RPMI7951 (cell line): ENCODE measurements at regions not wholly inside any gene's neighbourhood (a gene's known extent, or its start where the extent isn't known, plus 50 kb on each side); places are given as distances from the start of the nearest gene placed in this dataset.

Source experiments
- DNase-seq: peaks from one replicate; pipeline ENCODE4 v3.0.0-alpha.2; 2012; ENCODE audit warnings: low read depth

DNA sequence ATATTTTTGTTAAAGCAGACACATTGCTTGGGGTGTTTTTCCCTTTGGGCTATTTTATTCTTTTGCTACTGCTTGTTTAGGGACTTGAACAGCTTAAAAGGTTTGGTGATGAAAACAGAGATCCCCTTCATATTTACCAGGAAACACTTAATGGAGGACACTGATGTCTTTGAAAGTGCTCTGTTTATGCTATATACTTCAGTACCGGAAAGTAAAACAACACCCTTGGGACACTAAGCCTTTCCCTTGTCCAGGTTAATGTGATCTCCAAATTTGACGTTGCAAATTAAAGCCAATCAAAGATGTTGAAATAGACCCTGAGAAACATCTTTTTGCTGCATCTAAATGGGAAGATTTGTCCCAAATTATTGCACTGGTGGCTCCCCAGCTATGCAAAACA is 564.6 kb upstream of the PKDCC start:
- no peak for DNase-seq

DNA sequence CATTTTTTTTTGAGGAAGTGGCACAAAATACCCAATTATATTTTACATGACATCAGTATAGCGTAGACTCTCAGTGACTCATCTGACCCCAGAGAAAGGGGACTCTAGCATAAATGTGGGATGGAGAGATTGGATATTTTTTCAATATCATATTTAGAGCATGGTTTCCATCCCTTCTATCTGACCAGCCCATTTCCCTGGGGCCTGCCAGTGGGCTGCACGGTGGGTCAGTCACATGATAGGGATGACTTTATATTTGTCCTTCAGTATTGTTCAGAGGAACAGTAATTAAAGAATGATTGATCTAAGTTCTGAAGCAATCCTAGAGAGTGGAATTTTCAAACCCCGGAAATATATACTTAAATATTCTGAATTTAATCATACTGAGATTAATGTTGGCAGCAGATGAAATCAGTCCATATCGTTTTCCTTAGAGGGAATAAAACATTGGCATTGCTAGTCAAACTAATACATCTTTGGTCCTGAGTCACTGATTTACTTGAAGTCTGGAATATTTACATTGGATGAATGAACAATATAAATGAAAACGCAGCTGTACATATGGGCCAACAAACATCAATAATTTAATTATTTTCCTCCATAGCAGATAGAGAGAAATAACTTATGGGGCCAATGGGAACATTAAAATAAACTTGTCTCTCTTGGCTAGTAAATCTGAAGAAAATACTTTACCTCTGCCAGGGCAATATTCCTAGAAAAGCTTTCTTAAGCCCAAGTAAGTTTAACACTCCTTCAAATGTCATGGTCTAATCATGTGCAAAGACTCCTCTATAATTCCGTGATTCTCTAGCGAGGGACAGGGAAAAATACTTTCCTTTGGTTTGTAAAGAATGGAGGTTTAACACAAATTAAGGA is 563.6 kb upstream of the PKDCC start:
- no peak for DNase-seq

DNA sequence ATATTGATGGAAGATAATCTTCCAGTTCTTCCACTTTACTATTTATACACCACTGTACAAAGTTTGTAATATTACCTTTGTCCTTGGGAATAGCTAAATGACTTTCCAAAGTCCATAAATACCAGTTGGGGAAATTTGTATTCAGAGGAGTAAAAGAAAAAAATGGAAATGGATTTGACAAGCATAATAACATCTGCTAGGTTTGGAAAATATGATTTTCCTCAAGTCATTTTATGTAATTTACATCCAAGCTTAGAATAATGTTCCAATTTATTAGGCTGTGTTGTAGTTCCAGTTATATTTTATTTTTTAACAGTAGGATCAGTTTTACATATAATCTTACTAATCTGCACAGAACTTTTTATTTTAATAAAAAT is 563.0 kb upstream of the PKDCC start:
- DNase-seq: no peak

DNA sequence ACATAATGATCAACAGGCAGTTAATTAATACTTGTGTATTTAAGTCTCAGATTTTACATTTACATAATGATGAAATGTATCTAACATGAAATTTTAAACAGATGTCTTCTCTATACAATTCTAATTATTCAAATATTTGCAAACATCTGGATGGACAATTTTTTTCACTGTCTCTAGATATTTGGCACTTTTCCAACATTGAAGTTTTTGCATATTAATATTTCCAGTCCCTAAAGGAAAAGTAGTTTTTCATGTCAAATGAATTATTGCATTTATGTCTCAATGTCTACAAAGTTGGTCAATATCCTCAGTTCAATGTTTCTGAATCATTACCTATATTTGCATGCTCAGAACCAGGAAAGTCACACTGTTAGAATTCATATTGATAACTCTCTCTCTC is 560.9 kb upstream of the PKDCC start:
- DNase-seq: no peak

DNA sequence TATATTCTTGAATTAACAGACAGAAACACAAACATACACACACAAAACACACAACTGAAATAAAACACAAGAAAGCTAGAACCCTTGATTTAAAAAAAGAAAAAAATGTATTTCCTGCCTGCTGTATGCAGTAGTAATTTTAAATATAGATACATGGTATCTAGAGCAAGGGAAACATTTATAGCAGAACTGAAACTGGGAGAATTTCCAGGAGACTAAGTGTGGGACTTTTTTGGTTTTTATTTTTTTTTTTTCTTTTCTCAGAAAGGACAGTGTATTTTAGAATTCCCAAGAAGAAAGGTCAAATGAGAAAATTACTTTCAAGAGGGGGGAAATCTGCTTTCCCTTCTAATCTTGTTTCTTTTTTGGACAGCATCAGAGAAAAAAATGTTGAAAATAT is 558.9 kb upstream of the PKDCC start:
- DNase-seq: no peak

DNA sequence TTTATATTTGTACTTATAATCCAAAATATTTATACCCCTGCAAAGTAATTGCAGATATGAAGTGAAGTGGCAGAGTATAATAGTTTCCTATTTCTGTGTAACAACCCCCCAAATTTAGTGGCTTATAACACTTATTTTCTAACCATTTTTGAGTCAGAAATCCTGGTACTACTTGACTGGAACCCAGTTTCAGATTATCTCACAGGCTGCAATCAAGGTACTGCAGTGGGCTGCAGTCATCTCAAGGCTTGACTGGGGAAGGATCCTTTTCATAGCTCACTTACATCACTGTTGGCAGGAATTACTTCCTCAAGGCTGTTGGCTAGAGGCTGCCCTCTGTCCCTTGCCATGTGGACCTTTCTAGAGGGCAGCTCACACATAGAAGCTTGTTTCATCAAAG is 558.2 kb upstream of the PKDCC start:
- no peak for DNase-seq

DNA sequence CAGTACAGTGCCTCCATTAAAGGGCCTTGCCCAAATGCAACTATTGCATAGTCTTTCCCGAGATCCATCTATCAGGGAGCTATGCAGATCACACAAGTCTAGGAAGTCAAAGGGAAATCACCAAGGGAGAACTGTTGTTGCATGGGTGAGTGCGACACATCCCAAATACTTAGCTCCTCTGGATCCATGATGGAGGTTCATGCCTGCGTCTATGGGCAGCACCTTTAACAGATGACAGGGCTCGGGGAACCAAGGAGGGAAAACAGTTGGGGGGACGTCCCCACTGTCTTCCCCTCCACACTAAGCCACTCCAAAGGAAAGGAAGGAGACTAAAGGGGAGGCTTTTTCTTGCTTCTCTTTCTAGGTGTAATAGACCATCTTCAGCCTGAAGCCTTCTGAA is 552.8 kb upstream of the PKDCC start:
- DNase-seq: no peak

DNA sequence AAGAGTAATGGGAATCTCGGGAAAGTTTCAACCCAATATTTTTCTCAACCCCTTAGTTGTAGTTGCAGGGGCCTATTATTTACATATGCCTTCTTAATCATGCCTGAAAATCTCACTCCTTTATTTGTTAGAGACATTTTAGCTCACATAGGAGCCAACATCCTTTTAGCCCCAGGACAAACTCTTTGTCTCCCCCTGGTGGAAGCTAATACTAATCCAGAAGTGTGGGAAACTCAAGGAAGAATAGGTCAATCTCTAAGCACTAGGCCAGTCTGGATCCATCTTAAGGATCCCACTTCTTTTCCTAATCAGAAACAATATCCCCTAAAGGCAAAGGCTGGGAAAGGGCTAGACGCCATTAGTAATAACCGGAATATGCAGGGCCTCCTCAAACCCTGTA is 550.9 kb upstream of the PKDCC start:
- no peak for DNase-seq

DNA sequence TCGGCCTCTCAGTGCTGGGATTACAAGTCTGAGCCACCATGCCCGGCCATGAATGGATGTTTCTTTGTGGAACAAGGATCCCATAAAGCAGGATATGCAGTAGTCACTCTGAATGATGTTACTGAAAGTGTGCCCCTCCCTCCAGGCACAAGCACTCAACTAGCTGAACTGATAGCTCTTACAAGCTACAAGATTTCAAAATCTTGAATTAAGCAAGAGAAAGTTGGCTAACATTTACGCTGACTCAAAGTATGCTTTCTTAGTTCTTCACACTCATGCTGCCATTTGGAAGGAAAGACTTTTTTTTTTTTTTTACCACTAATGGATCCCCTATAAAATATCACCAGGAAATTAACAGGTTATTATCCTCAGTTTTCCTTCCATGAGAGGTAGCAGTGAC is 549.0 kb upstream of the PKDCC start:
- no peak for DNase-seq

DNA sequence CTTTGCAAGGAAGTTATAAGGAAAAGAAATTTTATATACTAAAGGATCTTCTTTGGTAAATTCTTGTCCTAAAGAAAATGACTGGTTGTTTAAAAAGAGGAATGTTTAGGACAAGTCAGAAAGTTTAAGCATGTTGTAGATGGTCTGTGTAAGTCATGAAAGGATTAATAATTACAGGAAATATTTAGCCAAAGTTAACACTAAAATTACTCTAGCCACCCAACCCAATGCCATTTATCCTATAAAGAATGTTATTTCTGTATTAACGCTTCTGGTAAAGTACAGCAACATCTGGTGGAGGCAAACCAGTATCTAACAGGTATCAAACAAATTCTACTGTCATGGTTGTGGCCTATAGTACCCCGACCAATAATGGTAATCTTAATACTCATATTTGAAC is 546.9 kb upstream of the PKDCC start:
- DNase-seq: no peak

DNA sequence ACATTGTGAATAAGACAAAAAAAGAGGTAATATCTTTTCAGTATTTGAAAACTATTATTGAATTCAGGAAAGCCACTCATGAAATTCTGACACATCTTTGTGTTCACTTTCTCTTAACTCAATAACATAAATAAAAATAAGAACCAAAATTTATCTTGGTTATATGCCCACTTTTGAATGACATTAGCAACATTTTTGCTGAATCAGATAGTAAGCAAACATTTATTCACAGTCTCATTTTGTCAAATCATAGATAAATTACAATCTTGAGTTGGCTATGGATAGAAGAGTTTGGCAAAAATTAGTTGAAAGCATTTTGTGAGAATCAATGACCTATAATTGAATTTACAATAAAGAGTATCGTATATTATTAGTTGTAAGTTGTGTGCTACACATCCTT is 545.1 kb upstream of the PKDCC start:
- no peak for DNase-seq

DNA sequence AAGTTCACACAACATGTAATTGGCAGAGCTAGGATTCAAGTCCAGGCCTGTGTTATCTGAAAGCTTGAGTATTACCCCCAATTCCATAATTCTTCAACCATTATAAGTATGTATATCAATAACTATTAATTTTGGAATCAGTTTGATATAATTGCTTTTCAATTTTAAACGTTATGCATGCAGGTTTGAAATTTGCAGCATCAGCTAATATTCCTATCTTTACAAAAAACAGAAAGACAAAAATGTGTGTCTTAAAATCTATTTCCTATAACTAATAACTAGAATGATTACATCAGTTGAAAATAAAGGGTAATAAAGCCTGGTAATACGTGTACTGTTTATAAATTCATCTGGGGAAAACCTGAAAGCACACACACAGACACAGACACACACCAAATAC is 543.3 kb upstream of the PKDCC start:
- DNase-seq: no peak

DNA sequence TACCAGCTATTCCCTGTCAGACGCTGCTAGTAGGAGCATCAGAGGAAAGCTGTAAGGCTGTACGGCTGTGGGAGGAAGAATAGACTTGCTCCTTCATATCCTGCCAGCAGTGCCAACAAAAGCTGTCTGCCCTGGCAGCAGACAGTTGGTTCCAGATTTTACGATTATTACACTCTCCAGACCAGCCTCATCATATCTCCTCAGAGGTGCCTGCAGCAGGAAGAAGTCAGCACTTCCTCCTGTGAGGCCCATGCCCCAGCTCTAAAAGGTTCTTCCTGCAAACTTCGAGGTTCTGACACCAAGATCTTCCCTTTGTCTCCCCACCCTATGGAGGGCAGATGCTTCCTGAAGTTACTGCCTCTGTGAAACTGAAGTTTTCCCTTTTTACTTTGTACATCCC is 537.7 kb upstream of the PKDCC start:
- no peak for DNase-seq

DNA sequence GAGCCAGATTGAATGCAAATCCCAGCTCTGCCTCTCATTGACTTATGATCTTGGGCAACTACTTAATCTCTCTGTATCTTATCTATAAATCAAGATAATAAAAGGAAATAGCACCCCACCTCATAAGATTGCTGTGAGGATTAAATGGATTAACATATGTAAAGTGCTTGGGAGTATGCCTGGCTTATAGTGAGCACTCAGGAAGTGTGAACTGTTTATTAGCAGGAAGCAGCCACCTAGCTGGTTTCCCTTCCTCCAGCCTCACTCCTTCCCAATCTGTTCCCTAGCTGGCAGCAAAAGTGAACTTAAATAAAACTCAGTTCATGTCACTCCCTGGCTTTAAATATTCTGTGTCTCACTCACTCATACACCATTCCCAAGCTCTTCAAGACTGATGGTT is 526.6 kb upstream of the PKDCC start:
- no peak for DNase-seq

DNA sequence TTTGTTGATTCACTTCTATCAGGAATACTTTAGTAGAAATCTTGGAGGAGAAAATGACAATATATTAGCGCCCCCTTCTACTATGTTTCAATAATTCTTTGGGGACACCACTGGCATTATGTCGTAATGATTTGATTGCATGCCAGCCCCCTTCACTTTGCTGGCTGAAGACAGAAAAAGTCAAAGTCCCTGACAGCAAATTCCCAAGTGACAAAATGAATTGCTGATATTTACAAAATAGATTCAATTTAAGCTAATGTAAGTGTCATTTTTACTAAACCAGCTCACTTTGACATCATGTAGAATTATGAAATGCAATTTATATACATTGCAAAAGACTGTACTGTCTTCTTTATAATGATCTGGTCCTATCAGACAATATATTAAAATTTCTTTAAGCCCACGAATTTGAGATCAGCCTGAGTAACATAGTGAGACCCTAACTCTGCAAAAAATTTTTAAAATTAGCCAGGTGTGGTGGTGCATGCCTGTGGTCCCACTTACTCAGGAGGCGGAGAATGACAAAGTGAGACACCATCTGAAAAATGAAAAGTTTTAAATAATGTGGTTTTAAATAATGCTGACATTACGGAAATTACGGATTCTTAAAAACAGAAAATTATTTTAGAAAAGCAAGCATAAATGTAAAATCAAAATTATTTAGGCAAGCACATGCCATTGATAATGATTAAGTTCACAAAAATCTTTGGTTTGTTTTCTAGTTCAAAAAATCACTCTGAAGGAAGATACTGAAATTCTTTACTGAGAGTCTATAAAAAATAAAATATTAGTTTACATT is 520.1 kb upstream of the PKDCC start:
- no peak for DNase-seq

DNA sequence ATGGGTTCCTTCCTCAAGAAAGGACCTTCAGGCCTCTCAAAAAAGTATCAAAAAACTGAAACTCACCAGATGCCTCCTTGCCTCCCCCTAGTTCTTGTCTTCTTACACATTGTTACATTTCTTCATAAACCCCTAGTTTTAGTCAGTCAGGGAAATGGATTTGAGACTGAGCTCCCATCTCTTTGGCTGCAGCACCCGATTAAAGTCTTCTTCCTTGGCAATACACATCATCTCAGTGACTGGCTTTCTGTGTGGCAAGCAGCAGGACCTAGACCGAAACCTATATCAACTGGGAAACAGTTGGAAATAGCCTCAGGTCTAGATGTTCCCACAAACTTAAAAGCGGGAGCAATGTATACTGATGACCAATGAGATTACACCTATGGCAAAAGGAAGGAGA is 512.2 kb upstream of the PKDCC start:
- no peak for DNase-seq

DNA sequence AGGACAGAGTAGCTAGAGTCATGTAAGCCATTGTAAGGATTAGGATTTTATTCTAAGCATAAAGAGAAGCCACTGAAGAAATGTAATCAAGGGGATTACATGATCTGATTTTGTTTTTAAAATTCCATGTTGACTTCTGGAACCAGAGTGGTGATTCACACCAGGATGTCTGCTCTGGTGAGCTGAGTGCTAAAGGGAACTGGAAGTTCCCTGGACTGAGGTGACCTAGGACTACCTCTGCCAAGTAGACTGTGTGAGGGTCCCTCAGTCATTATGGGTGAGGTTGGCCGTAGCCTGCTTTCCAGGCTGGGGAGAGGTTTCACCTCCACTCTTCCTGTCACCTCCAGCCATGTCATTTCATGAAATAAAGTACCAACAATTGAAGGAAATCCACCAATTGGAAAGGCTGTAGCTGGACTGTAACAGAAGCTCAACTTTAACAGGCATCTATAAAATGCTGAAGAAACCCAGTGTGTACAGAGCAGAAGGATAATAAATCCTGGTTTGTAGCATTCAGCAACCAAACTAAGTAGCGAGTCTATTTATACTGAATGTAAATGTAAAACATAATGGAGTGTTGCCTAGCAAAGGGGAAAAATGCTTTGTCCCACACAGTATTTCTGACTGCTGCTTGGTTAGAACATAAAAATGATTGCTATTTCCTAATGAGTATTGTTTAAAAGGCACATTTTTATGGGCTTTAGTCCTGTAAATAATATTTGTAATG is 507.4 kb upstream of the PKDCC start:
- no peak for DNase-seq

DNA sequence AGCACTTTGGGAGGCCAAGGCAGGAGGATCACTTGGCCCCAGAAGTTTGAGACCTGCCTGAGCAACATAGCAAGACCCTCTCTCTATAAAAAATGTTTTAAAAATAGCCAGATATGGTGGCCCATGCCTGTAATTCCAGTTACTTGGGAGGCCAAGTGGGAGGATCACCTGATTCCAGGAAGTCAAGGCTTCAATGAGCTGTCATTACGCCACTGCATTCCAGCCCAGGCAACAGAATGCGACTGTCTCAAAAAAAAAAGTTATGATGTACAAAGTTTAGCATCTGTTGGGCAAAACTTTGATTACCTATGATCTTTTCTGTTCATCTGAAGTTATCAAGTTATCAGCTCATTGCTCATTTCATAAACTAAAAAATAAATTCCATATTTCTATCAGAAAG is 504.1 kb upstream of the PKDCC start:
- DNase-seq: no peak

DNA sequence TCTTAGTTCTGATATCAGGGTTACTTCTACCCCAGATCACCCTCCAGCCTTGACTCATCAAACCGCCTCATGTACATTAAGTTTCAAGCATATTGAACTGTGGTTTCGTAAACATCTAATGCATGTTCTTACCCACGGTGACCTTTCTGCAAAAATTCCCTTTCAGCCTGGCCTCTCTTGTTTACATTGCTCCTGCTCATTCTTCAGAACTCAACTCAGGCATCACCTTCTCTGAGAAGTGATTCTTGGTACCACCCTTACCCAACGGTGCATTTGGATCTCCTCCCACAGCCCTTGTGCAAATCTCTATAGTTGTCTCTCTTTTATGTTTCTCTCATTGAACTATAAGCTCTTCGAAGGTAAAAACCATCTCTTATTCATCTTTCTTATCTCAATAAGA is 503.1 kb upstream of the PKDCC start:
- DNase-seq: no peak

DNA sequence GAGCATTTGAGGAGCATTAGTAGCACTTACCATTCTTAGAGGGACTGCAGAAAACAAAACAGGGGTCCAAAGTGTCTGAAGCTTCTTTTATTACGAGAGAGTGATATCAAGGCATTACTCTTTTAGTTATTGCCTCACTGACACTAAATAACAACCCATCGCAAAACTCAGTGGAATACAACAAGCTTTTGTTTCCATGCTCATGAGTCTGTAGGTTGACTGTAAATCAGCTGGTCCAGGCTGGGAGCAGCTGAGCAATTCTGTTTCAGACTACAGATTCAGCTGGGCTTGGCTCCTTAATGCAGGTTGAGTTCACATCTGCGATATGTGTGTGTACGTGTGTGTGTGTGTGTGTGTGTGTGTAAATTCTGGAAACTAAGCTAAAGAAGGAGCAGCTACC is 501.8 kb upstream of the PKDCC start:
- no peak for DNase-seq

DNA sequence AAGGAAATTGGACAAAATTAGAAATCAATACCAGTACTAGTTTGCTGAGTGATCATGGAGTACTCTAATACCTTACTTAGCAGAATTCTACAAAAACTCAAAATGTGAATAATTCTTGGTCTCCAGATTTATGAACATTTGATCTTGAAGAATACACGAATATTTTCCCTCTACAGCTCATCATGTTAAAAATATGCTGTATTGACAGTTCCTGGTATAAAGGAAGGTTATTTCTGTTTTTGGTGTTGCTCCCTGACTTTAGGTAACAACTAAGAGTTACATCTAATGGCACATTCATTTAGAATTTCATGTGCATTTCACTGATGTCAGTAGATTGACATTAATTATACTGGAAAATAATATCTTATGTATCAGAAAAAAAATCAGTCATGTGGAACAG is 479.2 kb upstream of the PKDCC start:
- no peak for DNase-seq

DNA sequence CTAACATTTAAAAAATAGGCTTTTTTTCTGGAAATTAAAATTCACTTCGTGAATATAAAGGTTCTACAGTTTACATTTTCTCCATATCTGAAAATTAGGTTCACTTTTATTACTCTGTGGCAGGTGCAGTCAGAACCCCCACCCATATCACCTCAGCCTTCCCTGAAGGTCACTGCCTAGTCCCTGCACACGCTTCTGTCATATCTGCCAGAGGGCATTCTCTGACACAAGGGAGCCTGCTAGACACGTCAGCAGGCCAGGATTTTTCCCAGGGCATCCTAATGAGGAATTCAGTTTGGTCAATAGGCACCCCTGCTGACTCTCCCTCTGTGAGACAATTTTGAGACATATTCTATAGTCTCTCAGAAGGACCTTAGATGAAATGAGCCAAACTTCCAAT is 475.7 kb upstream of the PKDCC start:
- DNase-seq: no peak

DNA sequence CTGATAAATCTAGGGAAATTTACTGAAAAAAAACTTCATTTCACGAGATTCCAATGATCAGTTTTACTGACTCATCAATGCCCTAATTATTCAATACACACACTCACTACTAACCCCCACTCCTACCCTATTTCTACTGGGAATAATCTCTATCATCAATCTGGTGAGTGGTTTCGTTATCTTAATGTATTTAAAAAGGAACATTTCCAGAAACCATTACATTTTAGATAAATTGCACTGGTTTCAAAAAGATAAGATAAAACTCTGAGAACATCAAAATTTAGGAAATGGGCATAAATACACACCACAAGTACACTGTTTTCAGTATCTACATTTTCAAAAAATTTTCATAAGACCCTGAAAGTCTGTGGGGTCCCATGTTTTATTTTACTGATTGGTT is 471.4 kb upstream of the PKDCC start:
- DNase-seq: no peak
